Progenitor cell of endocrine pancreas (in vitro differentiated cells): ENCODE measurements at regions not wholly inside any gene's neighbourhood (a gene's known extent, or its start where the extent isn't known, plus 50 kb on each side); places are given as distances from the start of the nearest gene placed in this dataset.

ENCODE experiments used
- DNase-seq: peaks from one replicate; pipeline ENCODE4 v3.0.0; 2021; ENCODE audit warnings: low spot score; ENCODE audit not compliant: unreplicated experiment
- H3K27ac Mint-ChIP-seq: 2 replicates; pipeline ENCODE4 v1.8.0; 2021; ENCODE audit warnings: mild to moderate bottlenecking, moderate library complexity, mixed read lengths
- H3K27me3 Mint-ChIP-seq: 2 replicates; pipeline ENCODE4 v1.8.0; 2021; ENCODE audit warnings: mixed read lengths
- H3K36me3 Mint-ChIP-seq: 2 replicates; pipeline ENCODE4 v1.8.0; 2022; ENCODE audit warnings: mixed read lengths; ENCODE audit not compliant: insufficient read depth
- H3K4me1 Mint-ChIP-seq: 2 replicates; pipeline ENCODE4 v1.8.0; 2021; ENCODE audit warnings: low read depth, mixed read lengths
- H3K4me3 Mint-ChIP-seq: 2 replicates; pipeline ENCODE4 v1.8.0; 2021; ENCODE audit warnings: low read depth, mild to moderate bottlenecking, moderate library complexity, mixed read lengths
- H3K9me3 Mint-ChIP-seq: 2 replicates; pipeline ENCODE4 v1.8.0; 2021; ENCODE audit warnings: low read depth, mixed read lengths
- CTCF ChIP-seq: fragments of 200-600 bp; sonication (generic); IDR thresholded peaks from one replicate; pipeline ENCODE4 v1.5.0; 2021; ENCODE audit warnings: antibody characterized with exemption, mild to moderate bottlenecking; ENCODE audit not compliant: unreplicated experiment

- Mint-ChIP-seq H3K4me3 (no peak overlapping the region), H3K36me3 (no peaks in the 10 kb centered on the region), H3K27me3 (no peaks in the 10 kb centered on the region), H3K27ac (peak overlapping the region; percentile 3), H3K4me1 (peaks cover 22% of the 10 kb centered on the region), H3K9me3 (peaks cover 2% of the 10 kb centered on the region)
- no peak for TF ChIP-seq CTCF
- DNase-seq: no peak
Measured at GRCh38 chr9:27625751-27626150, 52.5 kb upstream of the C9orf72 start.

DNA sequence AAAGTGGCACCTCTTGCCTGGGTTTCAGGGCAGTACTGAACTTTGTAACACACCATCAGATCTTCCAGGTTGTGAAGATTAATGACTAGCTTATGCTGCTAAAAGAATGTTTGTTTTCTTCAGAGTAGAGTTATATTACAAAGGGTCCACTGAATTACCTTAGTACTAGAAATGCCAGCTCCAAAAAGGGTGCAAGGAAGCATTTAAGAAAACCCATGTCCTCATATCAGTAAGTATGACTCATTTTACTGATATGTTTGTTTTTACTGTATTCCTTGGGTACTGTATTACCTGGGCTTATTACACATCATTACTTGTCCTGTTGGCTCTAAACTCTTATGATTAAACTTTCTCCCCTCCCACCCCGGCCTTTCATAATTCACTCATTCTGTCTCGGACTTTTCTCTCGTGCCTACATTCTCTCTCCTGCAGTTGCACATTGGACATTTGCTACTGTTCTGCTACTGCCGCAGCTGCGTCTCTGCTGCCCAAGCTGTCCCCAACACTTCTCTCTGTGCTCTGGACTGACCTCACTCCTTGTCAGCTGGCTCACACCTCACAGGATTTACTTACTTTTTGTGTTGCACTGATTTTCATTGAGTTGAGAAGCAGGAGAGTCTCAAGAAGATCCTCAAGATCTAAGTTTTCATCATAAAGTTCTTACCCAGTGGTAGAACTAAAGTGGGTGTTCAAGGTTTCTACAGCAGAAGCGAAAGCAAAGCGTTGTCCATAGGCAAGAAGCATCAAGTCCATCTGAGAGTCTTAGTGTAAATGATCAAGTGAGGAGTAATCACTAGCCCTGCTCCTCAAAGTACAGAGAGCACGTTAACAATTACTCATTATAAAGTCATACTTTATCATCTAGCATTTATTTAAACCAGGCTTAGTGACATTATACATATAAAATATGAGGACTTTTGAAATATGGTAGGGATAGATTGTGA is 53.2 kb upstream of the C9orf72 start:
- no peaks in the 10 kb centered on the region for H3K36me3 Mint-ChIP-seq

DNA sequence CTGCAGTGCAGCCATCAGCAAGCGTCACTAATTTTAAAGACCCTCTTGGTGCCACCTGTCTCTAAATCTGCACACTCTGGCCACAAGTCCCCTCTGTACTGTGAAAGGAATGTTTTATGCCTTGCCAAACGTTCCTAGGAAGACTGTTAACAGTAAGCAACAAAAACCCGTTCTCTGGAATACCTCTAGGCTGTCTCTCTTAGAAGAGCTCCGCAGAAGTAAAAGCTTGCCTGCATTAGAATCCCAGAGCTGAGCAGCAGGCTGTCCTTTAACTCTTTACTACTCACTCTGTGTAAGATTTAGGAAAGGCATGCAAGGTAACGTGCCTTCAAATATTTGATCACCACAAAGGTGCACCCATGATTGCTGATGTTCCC is 53.9 kb upstream of the C9orf72 start:
- H3K4me3 Mint-ChIP-seq: no peak overlapping the region
- TF ChIP-seq CTCF: no peak
- peaks cover 2% of the 10 kb centered on the region for H3K9me3 Mint-ChIP-seq
- DNase-seq: no peak
- no peak overlapping the region for H3K27ac Mint-ChIP-seq
- H3K27me3 Mint-ChIP-seq: no peaks in the 10 kb centered on the region
- peaks cover 22% of the 10 kb centered on the region for H3K4me1 Mint-ChIP-seq
- H3K36me3 Mint-ChIP-seq: no peaks in the 10 kb centered on the region

More for the DNA sequence above, 53.2 kb upstream of the C9orf72 start:
- no peak for DNase-seq
- peak overlapping the region; percentile 53 for H3K27ac Mint-ChIP-seq
- H3K27me3 Mint-ChIP-seq: no peaks in the 10 kb centered on the region
- H3K4me3 Mint-ChIP-seq: no peak overlapping the region
- H3K4me1 Mint-ChIP-seq: peaks cover 22% of the 10 kb centered on the region
- H3K9me3 Mint-ChIP-seq: peaks cover 2% of the 10 kb centered on the region
- no peak for TF ChIP-seq CTCF

- Mint-ChIP-seq H3K9me3 (peaks cover 2% of the 10 kb centered on the region), H3K36me3 (no peaks in the 10 kb centered on the region), H3K27ac (no peak overlapping the region), H3K4me3 (no peak overlapping the region), H3K27me3 (no peaks in the 10 kb centered on the region), H3K4me1 (peaks cover 22% of the 10 kb centered on the region)
- DNase-seq: no peak
- no peak for TF ChIP-seq CTCF
Measured at GRCh38 chr9:27628311-27628710, 55.0 kb upstream of the C9orf72 start.

GRCh38 chr9:27629425-27629824 is 56.1 kb upstream of the C9orf72 start:
- DNase-seq: no peak
- H3K27me3 Mint-ChIP-seq: no peaks in the 10 kb centered on the region
- H3K4me3 Mint-ChIP-seq: no peak overlapping the region
- H3K36me3 Mint-ChIP-seq: no peaks in the 10 kb centered on the region
- no peaks in the 10 kb centered on the region for H3K9me3 Mint-ChIP-seq
- no peak overlapping the region for H3K27ac Mint-ChIP-seq
- no peak for TF ChIP-seq CTCF
- H3K4me1 Mint-ChIP-seq: peaks cover 22% of the 10 kb centered on the region
